Cardiac septum (tissue), 1 donor: ENCODE measurements at regions not wholly inside any gene's neighbourhood (a gene's known extent, or its start where the extent isn't known, plus 50 kb on each side); places are given as distances from the start of the nearest gene placed in this dataset.
"Not testable (repeated sequence)": the region's sequence is repeated elsewhere in the genome, so short reads cannot be mapped to it uniquely, and the experiment has no call there.

Experiments used
- DNase-seq: peaks from one replicate; pipeline ENCODE4 v3.0.0-alpha.2; 2020; ENCODE audit warnings: low spot score
- intact Hi-C: fragments of 100-400 bp; cut with DNase I; formaldehyde crosslinking; loops from one replicate; pipeline ENCODE4 v1.14.0; 2022
- donor health status: DM: no; HTN: no; CAD: no.

DNA sequence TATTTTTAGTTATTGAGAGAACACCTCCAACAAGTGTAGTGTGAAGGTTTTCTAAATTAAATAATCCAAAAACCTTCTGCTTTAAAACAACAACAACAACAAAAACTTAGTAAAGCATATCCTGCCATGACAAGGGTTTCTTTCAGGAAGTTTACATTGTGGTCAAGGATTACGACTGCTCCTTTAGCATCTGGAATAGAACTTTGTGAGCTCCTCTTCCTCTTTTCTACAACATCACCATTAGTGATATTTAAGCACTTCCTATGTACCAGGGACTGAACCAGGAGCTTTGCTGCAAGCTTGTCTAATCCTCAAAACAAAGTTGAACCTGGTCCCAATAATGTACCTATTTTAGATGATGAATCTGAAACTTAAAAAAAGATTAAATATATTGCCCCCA lies 315.4 kb upstream of the KITLG start:
- intact Hi-C loops: no loop called here
- no peak for DNase-seq

GRCh38 chr12:88893801-88894200 lies 313.5 kb upstream of the KITLG start:
- intact Hi-C loops: no loop called here
- DNase-seq: no peak

- intact Hi-C loops, DNase-seq: not testable (repeated sequence)
Observed at GRCh38 chr12:88891434-88891833, 311.2 kb upstream of the KITLG start.

DNA sequence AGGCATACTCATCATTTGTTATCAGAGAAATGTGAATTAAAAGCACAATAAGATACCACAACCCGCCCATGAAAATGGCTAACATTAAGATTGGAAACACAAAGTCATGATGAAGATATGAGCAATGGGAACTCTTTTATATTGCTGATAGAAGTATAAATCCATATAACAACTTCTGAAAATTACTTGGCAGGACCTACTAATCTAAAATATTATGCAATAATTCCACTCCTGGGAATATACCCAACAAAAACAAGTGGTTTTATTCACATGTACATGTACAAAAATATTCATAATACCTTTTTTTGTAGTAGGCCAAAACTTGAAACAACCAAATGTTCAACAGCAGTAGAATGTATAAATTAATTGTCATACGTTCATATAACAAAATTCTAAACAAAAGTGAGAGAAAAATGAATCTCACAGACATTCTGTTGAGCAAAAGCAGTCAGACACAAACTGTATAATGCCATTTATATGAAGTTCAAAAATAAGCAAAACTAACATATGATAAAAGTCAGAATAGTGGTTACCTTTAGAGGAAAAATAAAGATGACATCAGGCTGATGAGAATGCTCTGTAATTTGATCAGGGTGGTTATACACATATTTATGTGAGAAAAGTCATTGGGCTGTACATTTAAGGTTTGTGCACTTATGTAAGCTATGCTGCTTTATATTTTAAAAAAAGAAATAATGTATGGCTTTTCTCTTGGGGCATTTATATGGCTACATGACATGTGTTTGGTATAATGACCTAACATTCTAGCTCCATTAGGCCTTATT lies 309.2 kb upstream of the KITLG start:
- intact Hi-C loops: no loop called here
- DNase-seq: no peak

- intact Hi-C loops: no loop called here
- no peak for DNase-seq
Observed at GRCh38 chr12:88884600-88884999, 304.3 kb upstream of the KITLG start.

GRCh38 chr12:88882662-88883061 lies 302.4 kb upstream of the KITLG start:
- DNase-seq: no peak
- intact Hi-C loops: no loop called here

GRCh38 chr12:88880051-88880450 lies 299.8 kb upstream of the KITLG start:
- no peak for DNase-seq
- intact Hi-C loops: no loop called here

- DNase-seq: no peak
Observed at GRCh38 chr12:88878295-88878694, 298.0 kb upstream of the KITLG start.

GRCh38 chr12:88876857-88877256 lies 296.6 kb upstream of the KITLG start:
- intact Hi-C loops: no loop called here
- DNase-seq: no peak

More at GRCh38 chr12:88878295-88878694, 298.0 kb upstream of the KITLG start:
- intact Hi-C loops: no loop called here

DNA sequence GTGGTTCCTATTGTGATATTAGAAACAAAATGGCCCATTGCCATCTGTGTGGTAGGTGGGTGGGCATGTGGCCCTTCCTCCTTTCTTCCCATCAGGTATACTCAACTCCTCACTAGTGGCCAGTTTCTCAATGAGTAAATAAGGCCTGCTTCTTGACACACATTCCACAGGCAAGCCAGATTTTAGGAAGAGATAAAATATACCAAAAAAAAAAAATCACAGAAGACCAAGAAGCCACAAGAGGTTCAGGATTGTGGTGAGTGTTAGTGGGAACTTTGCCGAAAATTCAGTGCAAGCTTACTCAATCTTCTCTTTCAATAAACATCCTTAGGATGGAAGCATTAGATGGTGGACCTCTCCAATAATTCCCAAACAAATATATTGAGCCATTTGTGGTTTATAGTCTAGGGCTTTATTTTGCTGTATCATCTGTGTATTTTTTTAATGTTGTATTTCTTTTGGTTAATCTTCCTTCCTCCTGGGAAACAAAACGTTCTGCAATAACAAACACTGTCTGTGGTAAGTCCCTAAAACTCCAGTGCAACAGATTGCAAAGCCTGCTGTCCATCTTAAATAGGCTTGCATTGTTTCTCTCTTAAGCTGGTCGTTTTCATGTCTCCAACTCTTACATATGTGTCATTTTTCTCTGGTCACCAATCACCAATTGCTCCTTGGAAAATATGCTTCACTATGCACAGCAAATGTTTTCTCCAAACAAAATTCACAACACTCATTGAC lies 289.9 kb upstream of the KITLG start:
- intact Hi-C loops: no loop called here
- no peak for DNase-seq

- intact Hi-C loops: no loop called here
- no peak for DNase-seq
Observed at GRCh38 chr12:88868050-88868449, 287.8 kb upstream of the KITLG start.

- DNase-seq: no peak
- intact Hi-C loops: no loop called here
Observed at GRCh38 chr12:88867510-88867909, 287.2 kb upstream of the KITLG start.

GRCh38 chr12:88866881-88867280 lies 286.6 kb upstream of the KITLG start:
- DNase-seq: no peak
- intact Hi-C loops: no loop called here

GRCh38 chr12:88865537-88865936 lies 285.3 kb upstream of the KITLG start:
- intact Hi-C loops: no loop called here
- DNase-seq: no peak

- DNase-seq: no peak
- intact Hi-C loops: no loop called here
Observed at GRCh38 chr12:88860851-88861250, 280.6 kb upstream of the KITLG start.

DNA sequence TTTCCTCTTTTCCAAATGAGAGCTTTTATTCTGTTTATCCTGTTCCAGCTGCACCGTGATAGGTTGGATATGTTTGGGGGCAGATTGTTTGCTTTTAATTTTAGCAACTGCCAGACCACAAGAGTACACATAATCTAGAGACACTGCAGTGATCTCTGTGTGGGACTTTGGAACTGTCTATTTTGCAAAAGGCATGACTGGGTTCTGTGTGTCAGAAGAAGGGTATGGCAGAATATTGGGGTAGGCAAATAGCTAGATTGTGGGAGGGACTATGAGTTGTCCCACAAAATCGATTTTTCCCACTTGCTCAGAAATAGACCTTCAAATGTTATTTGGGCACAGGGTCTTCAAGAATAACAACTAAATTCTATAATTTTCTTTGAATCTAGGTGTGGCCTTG lies 275.9 kb upstream of the KITLG start:
- intact Hi-C loops: no loop called here
- no peak for DNase-seq

- DNase-seq: no peak
- intact Hi-C loops: no loop called here
Observed at GRCh38 chr12:88855301-88855700, 275.0 kb upstream of the KITLG start.

DNA sequence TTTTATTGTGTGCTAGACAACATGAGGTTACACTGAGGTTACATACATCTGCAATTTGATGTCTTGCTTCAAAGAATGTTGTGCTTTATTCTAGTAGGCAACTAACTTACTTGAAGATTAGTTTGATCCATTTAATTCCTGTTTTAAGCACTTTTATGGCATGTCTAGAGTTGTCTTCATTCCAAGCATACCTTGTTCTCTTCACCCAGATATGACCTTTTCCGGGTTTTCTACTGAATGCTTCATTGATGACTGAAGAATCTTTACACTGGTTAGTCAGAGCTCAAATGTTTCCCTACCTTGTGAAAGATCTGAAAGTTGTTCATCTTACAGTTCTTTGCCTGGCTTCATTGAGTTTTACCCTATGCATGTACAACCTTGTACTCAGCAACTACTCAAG lies 274.0 kb upstream of the KITLG start:
- intact Hi-C loops: no loop called here

GRCh38 chr12:88847246-88847645 lies 267.0 kb upstream of the KITLG start:
- DNase-seq, intact Hi-C loops: not testable (repeated sequence)

More for the DNA sequence above, 274.0 kb upstream of the KITLG start:
- DNase-seq: no peak

DNA sequence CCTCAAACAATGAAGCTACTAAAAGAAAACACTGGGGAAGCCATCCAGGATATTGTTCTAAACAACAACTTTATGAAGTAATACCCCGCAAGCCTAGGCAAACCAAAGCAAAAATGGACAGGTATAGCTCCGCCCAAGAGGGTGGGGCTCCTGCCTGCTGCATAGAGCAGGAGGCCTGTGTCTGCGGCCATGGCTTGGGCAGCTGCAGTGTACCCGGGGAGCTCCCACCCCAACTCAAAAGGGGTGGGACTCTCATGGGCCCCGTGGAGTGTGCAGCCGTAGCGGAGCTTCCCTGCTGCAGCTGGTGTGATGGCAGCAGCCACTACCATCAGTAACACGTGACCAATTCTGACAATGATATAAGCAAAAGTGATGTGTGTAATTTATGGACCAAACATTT lies 264.2 kb upstream of the KITLG start:
- DNase-seq: no peak
- intact Hi-C loops: no loop called here

- intact Hi-C loops: no loop called here
Observed at GRCh38 chr12:88842314-88842713, 262.0 kb upstream of the KITLG start.

More at GRCh38 chr12:88842314-88842713, 262.0 kb upstream of the KITLG start:
- no peak for DNase-seq
